B cell (primary cell): ENCODE measurements at regions not wholly inside any gene's neighbourhood (a gene's known extent, or its start where the extent isn't known, plus 50 kb on each side); places are given as distances from the start of the nearest gene placed in this dataset.

Experiments used
- ATAC-seq: fragments of 200-7000 bp; cut with Tn5 transposase; one replicate; pipeline ENCODE4 v1.10.0; 2021; ENCODE audit warnings: low read depth, mild to moderate bottlenecking, moderate number of reproducible peaks, moderate library complexity
- CTCF ChIA-PET: fragments of 350-600 bp; sonication (Branson Sonifier 250); formaldehyde crosslinking; loops from one replicate; lab custom pipeline; 2021; ENCODE audit warnings: antibody characterized with exemption, inconsistent platforms; lab: Charles Lee
- POLR2A ChIA-PET: fragments of 350-600 bp; sonication (Branson Sonifier 250); formaldehyde crosslinking; loops from one replicate; lab custom pipeline; 2021; ENCODE audit warnings: antibody characterized with exemption; lab: Charles Lee
- DNase-seq: peaks from one replicate; pipeline ENCODE4 v3.0.0; 2013
- H2AFZ ChIP-seq: 2 replicates; pipeline ENCODE4 v1.6.1; 2012; ENCODE audit warnings: mild to moderate bottlenecking, low read depth, low read length; ENCODE audit not compliant: insufficient read depth, poor library complexity, severe bottlenecking
- H3K27ac ChIP-seq, 2 donors: 1 replicate in 1 of 2; 2 replicates in 1 of 2; pipeline ENCODE4 v1.5.1; 2012 to 2013; ENCODE audit warnings: low read length in 2 of 2, mild to moderate bottlenecking in 2 of 2, moderate library complexity in 1 of 2
- H3K27me3 ChIP-seq, 4 experiments: fragments of 200-600 bp in 1 of 4; sonication (generic) in 1 of 4; replicated peaks in 1 of 4; 1 replicate in 2 of 4; 2 replicates in 2 of 4; pipeline versions ENCODE4 v1.6.1 to v1.7.0; 2013 to 2016; ENCODE audit warnings: low read length in 3 of 4, mild to moderate bottlenecking in 2 of 4, mixed read lengths in 1 of 4, moderate library complexity in 1 of 4; ENCODE audit not compliant: insufficient read depth in 4 of 4, control insufficient read depth in 3 of 4; ENCODE audit errors: control extremely low read depth in 1 of 4
- H3K36me3 ChIP-seq, 2 experiments: replicated peaks in 1 of 2; 1 replicate in 1 of 2; 2 replicates in 1 of 2; pipeline versions ENCODE4 v1.6.1 to v1.7.1; 2013; ENCODE audit warnings: low read length in 1 of 2; ENCODE audit not compliant: insufficient read depth in 2 of 2, control insufficient read depth in 1 of 2; ENCODE audit errors: control extremely low read depth in 1 of 2, extremely low read depth in 1 of 2
- H3K4me1 ChIP-seq, 2 donors: fragments of 200-600 bp in 1 of 2; sonication (generic) in 1 of 2; 1 replicate in 1 of 2; 2 replicates in 1 of 2; pipeline versions ENCODE4 v1.5.1 to v1.6.1; 2013 to 2017; ENCODE audit warnings: low read length in 2 of 2; ENCODE audit not compliant: control insufficient read depth in 2 of 2, insufficient read depth in 2 of 2
- H3K4me2 ChIP-seq: replicated peaks from 2 replicates; pipeline ENCODE3; 2012; ENCODE audit warnings: mild to moderate bottlenecking, low read depth, low read length; ENCODE audit not compliant: poor library complexity, severe bottlenecking
- H3K4me3 ChIP-seq, 5 experiments: fragments of 200-600 bp in 1 of 5; sonication (generic) in 1 of 5; 1 replicate in 3 of 5; 2 replicates in 2 of 5; pipeline versions ENCODE4 v1.5.1 to v1.7.0; 2011 to 2016; ENCODE audit warnings: low read length in 4 of 5, mild to moderate bottlenecking in 4 of 5, low read depth in 2 of 5, control low read depth in 1 of 5, moderate library complexity in 1 of 5; ENCODE audit not compliant: insufficient read depth in 1 of 5; ENCODE audit errors: control extremely low read depth in 1 of 5, extremely low read depth in 1 of 5
- H3K79me2 ChIP-seq: fragments of 200-600 bp; sonication (generic); one replicate; pipeline ENCODE4 v1.6.0; 2016; ENCODE audit warnings: low read length; ENCODE audit not compliant: control insufficient read depth, insufficient read depth
- H3K9ac ChIP-seq: fragments of 200-600 bp; sonication (generic); 2 replicates; pipeline ENCODE4 v1.6.1; 2017; ENCODE audit warnings: mild to moderate bottlenecking, low read length, moderate library complexity
- H3K9me3 ChIP-seq, 3 donors: one replicate each; pipeline versions ENCODE4 v1.6.1 to v1.7.1; 2013; ENCODE audit warnings: low read length in 2 of 3; ENCODE audit not compliant: control insufficient read depth in 2 of 3, insufficient read depth in 1 of 3; ENCODE audit errors: control extremely low read depth in 1 of 3
- H4K20me1 ChIP-seq: 2 replicates; pipeline ENCODE4 v1.6.0; 2012; ENCODE audit warnings: mild to moderate bottlenecking, low read length; ENCODE audit not compliant: insufficient read depth, control insufficient read depth, poor library complexity, severe bottlenecking
- H3K27ac Mint-ChIP-seq: one replicate; pipeline ENCODE4 v1.8.0; 2021; ENCODE audit warnings: mixed read lengths
- H3K27me3 Mint-ChIP-seq: one replicate; pipeline ENCODE4 v1.8.0; 2021; ENCODE audit warnings: mixed read lengths
- H3K4me1 Mint-ChIP-seq: one replicate; pipeline ENCODE4 v1.8.0; 2021; ENCODE audit warnings: mixed read lengths
- H3K4me3 Mint-ChIP-seq: one replicate; pipeline ENCODE4 v1.8.0; 2021; ENCODE audit warnings: mixed read lengths
- H3K9me3 Mint-ChIP-seq: one replicate; pipeline ENCODE4 v1.8.0; 2022; ENCODE audit warnings: mixed read lengths; ENCODE audit not compliant: insufficient read depth
- CTCF ChIP-seq: fragments of 200-600 bp; IDR thresholded peaks from one replicate; pipeline ENCODE4 v1.8.0; 2022; ENCODE audit warnings: antibody characterized with exemption, mild to moderate bottlenecking
- EZH2 ChIP-seq: IDR thresholded peaks from 2 replicates; pipeline ENCODE4 v1.6.1; 2012; ENCODE audit warnings: borderline replicate concordance, low read depth, mild to moderate bottlenecking, moderate library complexity, low read length; ENCODE audit not compliant: insufficient read depth, poor library complexity, severe bottlenecking
- WGBS: methylation state at CpG from one replicate; pipeline ENCODE4 v1.1.5; 2013; ENCODE audit warnings: missing lambda C conversion rate; ENCODE audit not compliant: insufficient coverage; 5-methylcytosine and 5-hydroxymethylcytosine counted together
- intact Hi-C: fragments of 100-400 bp; cut with micrococcal nuclease; formaldehyde crosslinking; loops from one replicate; pipeline ENCODE4 v1.10.0; 2022

DNA sequence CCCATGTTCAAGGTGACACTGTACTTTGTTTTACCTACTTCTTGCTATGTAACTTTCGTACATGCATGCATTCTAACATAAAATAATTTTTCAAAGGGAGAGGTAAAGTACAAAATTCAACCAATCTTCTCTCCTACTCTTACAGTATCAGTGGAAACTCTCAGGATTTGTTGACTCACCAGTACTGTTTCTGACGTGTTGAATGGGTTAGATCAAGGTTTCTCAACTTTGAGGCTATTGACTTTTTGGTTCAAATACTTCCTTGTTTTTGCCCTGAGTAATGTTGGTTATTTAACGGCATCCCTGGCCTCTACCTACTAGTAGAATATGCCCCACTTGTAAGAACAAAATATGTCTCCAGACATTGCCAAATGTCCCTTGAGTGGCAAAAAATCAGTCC, 94.6 kb upstream of the SMAD1 start:
- CTCF ChIA-PET: no interaction called here
- Mint-ChIP-seq H3K9me3 (peaks cover 2% of the 10 kb centered on the region), H3K27me3 (peaks cover 27% of the 10 kb centered on the region), H3K4me3 (no peak overlapping the region), H3K27ac (no peak overlapping the region), H3K4me1 (no peaks in the 10 kb centered on the region)
- no peaks in the 10 kb centered on the region for H3K4me1 ChIP-seq
- H4K20me1 ChIP-seq: no peaks in the 10 kb centered on the region
- H3K4me3 ChIP-seq: no peak overlapping the region
- 83% methylated on average over 1 of the region's 3 CpGs for WGBS
- intact Hi-C loops: no loop called here
- H3K9me3 ChIP-seq: peaks cover 0 to 2% (median 0%) of the 10 kb centered on the region in 3 donors
- H3K9ac ChIP-seq: no peak overlapping the region
- ATAC-seq: no peak
- H2AFZ ChIP-seq: no peak overlapping the region
- H3K36me3 ChIP-seq: no peaks in the 10 kb centered on the region
- no peaks in the 10 kb centered on the region for H3K27me3 ChIP-seq
- no peaks in the 10 kb centered on the region for H3K79me2 ChIP-seq
- POLR2A ChIA-PET: no interaction called here
- no peak overlapping the region for H3K27ac ChIP-seq
- no peak overlapping the region for H3K4me2 ChIP-seq
- DNase-seq: no peak
- TF ChIP-seq EZH2 (no peak), CTCF (no peak)

DNA sequence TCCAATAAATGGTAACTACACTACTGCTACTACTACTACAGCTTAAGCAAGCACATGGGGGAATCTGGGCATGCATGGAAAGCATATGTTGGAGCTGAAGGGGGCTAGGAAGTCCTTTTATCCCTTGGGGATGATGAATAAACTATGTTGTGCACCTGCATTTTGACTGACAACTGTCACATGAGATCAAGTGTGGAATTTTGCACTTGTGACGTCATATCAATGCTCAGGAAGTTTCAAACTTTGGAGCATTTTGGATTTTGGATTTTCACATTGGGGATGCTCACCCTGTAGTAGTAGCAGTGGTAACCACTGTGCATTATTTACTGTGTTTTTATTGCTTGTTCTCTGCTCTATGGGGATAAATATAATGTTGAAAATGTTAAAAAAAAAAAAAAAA, 100.5 kb upstream of the SMAD1 start:
- H3K9me3 Mint-ChIP-seq: peaks cover 2% of the 10 kb centered on the region
- H3K27me3 Mint-ChIP-seq: peaks cover 4% of the 10 kb centered on the region
- intact Hi-C loops: no loop called here
- no peak overlapping the region for H3K4me2 ChIP-seq
- no peaks in the 10 kb centered on the region for H3K79me2 ChIP-seq
- TF ChIP-seq CTCF (no peak), EZH2 (no peak)
- no peaks in the 10 kb centered on the region for H3K27me3 ChIP-seq
- no peak overlapping the region for H3K9ac ChIP-seq
- H3K9me3 ChIP-seq: peaks cover 0 to 2% (median 0%) of the 10 kb centered on the region in 3 donors
- ChIA-PET POLR2A (no interaction called here), CTCF (no interaction called here)
- ATAC-seq (no peak), DNase-seq (no peak)
- no peaks in the 10 kb centered on the region for H3K36me3 ChIP-seq
- no peaks in the 10 kb centered on the region for H3K4me1 Mint-ChIP-seq
- H4K20me1 ChIP-seq: no peaks in the 10 kb centered on the region
- WGBS: 86% methylated on average over 1 of the region's 1 CpG
- H3K27ac Mint-ChIP-seq: no peak overlapping the region
- no peaks in the 10 kb centered on the region for H3K4me1 ChIP-seq
- H3K27ac ChIP-seq: no peak overlapping the region
- no peak overlapping the region for H3K4me3 Mint-ChIP-seq
- no peak overlapping the region for H3K4me3 ChIP-seq
- no peak overlapping the region for H2AFZ ChIP-seq
